Activated T-helper 17 cell treated with anti-CD3 and anti-CD28 coated beads, Interleukin-2, amount 50 U/mL, for 72 hours (primary cell): ENCODE measurements at regions not wholly inside any gene's neighbourhood (a gene's known extent, or its start where the extent isn't known, plus 50 kb on each side); places are given as distances from the start of the nearest gene placed in this dataset.
"Not testable (repeated sequence)": the region's sequence is repeated elsewhere in the genome, so short reads cannot be mapped to it uniquely, and the experiment has no call there.

Source experiments
- ATAC-seq: fragments of 150-1000 bp; cut with Tn5 transposase; replicated peaks from 2 replicates; pipeline ENCODE4 v1.10.0; 2021; ENCODE audit warnings: mild to moderate bottlenecking, moderate library complexity
- H3K27ac Mint-ChIP-seq: one replicate; pipeline ENCODE4 v1.8.0; 2022; ENCODE audit warnings: mixed read lengths
- H3K27me3 Mint-ChIP-seq: one replicate; pipeline ENCODE4 v1.8.0; 2022; ENCODE audit warnings: mixed read lengths
- H3K36me3 Mint-ChIP-seq: one replicate; pipeline ENCODE4 v1.8.0; 2022; ENCODE audit warnings: low read depth, mild to moderate bottlenecking, mixed read lengths
- H3K4me1 Mint-ChIP-seq: one replicate; pipeline ENCODE4 v1.8.0; 2022; ENCODE audit warnings: mixed read lengths
- H3K4me3 Mint-ChIP-seq: one replicate; pipeline ENCODE4 v1.8.0; 2022; ENCODE audit warnings: mild to moderate bottlenecking, mixed read lengths
- H3K9me3 Mint-ChIP-seq: one replicate; pipeline ENCODE4 v1.8.0; 2022; ENCODE audit warnings: mixed read lengths

DNA sequence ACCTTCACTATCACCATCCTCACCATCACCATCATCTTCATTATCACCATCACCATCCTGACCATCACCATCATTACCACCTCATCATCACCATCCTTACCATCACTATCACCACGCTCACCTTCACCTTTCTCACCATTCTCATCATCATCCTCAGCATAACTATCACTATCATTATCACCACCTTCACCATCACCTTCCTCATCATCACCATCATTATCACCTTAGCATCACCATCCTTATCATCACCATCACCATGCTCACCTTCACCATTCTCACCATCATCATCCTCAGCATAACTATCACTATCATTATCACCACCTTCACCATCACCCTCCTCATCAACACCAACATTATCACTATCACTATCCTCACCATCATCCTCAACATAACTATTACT is 397.8 kb upstream of the ZNF337 start:
- not testable (repeated sequence) for H3K27me3 Mint-ChIP-seq, H3K4me3 Mint-ChIP-seq, H3K36me3 Mint-ChIP-seq, H3K27ac Mint-ChIP-seq, H3K4me1 Mint-ChIP-seq, ATAC-seq, H3K9me3 Mint-ChIP-seq

DNA sequence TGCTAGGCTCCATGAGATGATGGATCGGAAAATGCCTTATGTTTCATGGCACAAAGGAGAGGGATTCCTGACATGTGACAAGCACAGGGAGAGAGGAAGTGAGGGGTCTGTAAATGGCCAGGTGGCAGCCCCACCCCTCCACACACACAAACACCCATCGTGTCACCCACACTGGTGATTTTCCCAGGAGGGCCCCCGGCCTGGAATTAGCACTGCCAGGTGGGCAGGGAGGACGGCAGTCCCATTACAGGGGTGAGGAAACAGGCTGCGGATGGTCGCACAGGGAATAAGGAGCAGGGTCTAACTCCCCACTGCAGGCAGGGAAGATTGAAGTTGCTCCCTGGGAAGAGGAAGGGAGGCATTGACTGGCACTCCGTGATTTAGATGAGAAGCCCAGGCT is 395.3 kb upstream of the ZNF337 start:
- H3K4me1 Mint-ChIP-seq, H3K9me3 Mint-ChIP-seq, H3K36me3 Mint-ChIP-seq, ATAC-seq, H3K27ac Mint-ChIP-seq, H3K4me3 Mint-ChIP-seq, H3K27me3 Mint-ChIP-seq: not testable (repeated sequence)

DNA sequence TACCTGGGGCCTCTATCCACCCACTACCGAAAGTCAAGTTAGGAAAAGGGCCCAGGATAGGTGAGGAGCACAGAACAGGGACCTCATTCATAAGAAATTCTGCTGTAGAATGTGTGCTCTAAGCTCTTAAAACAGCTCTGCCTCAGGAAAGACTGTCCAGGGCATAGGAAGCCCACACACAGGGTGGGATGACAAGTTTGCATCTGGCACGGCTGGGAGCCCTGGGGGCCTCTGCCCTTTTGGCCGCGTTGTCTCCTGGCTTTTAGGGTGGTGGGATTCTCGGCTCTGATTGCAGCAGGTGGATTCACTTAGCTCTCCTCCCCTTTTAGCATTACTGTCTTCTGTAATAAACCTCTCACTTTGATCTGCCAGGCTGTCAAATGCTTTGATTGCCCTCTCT is 389.5 kb upstream of the ZNF337 start:
- not testable (repeated sequence) for H3K4me3 Mint-ChIP-seq, ATAC-seq

GRCh38 chr20:26073972-26074371 is 377.3 kb upstream of the ZNF337 start:
- H3K9me3 Mint-ChIP-seq, ATAC-seq, H3K4me1 Mint-ChIP-seq, H3K27me3 Mint-ChIP-seq, H3K27ac Mint-ChIP-seq, H3K4me3 Mint-ChIP-seq, H3K36me3 Mint-ChIP-seq: not testable (repeated sequence)

More for the DNA sequence above, 389.5 kb upstream of the ZNF337 start:
- H3K36me3 Mint-ChIP-seq, H3K4me1 Mint-ChIP-seq, H3K27me3 Mint-ChIP-seq, H3K27ac Mint-ChIP-seq, H3K9me3 Mint-ChIP-seq: not testable (repeated sequence)

DNA sequence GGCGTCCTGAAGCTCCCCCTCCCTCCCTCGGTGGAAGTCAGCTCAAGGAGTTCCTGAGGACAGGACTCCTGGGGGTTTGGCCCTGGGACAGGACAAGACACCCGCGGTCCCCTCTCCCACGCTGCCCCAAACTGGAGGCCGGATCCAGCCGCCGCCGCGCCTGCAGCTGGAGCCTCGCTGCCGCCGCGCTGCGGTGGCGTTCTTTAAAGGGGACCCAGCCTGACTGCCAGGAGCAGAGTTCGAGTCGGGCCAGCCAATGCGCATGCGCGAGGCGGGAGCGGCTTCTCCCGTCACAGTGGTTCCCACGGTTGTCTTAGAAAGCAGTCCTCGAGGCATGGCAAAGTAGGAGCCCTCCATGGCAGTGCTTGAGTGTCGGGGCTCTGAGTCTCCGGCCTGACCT is 362.7 kb upstream of the ZNF337 start:
- not testable (repeated sequence) for H3K9me3 Mint-ChIP-seq, H3K27ac Mint-ChIP-seq, H3K27me3 Mint-ChIP-seq, H3K4me3 Mint-ChIP-seq, H3K4me1 Mint-ChIP-seq, H3K36me3 Mint-ChIP-seq, ATAC-seq

DNA sequence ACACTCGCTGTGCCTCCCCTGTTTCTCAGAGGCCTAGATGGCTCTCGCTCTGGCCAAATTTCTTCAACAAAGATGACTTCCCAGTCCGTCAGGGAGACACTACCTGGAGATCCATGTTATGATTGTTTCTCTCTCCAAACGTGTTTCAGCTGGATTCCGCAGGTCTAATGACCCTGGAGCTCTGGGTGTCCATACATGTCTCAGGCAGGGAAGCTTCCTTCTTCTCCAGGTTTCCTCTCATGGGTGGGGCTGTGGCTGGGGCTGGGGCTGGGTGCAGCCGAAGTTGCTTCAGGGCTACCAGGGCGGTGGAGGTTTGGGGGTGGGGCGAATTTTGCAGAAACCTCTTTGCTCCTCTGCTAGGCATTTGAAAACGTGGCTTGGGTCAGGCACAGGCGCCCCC is 361.8 kb upstream of the ZNF337 start:
- H3K27ac Mint-ChIP-seq, H3K9me3 Mint-ChIP-seq, H3K4me1 Mint-ChIP-seq, H3K36me3 Mint-ChIP-seq, H3K4me3 Mint-ChIP-seq, H3K27me3 Mint-ChIP-seq, ATAC-seq: not testable (repeated sequence)

DNA sequence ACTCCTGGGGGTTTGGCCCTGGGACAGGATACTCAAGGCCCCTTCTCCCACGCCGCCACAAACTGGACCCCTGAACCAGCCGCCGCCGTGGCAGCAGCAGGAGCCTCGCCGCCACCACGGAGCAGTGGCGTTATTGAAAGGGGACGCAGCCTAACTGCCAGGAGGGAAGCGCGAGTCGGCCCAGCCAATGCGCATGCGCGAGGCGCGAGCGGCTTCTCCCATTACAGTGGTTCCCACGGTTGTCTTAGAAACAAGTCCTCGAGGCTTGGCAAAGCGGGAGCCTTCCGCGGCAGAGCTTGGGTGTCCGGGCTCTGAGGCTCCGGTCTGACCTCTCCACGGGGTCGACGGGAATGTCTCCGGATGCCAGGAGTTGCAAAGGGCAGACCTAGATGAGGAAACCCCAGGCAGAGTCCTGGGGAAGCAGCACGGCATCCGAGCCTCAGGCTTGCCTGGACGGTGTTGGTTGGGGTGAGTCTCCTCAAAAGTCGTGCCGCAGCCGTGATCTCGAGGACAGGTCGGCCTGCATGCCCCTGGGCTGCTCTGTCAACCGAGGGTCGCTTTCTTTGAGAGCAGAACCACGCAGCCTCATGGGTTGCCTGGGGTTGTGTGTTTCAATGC is 360.6 kb upstream of the ZNF337 start:
- not testable (repeated sequence) for H3K4me1 Mint-ChIP-seq, H3K27me3 Mint-ChIP-seq, ATAC-seq, H3K27ac Mint-ChIP-seq, H3K36me3 Mint-ChIP-seq, H3K9me3 Mint-ChIP-seq, H3K4me3 Mint-ChIP-seq

DNA sequence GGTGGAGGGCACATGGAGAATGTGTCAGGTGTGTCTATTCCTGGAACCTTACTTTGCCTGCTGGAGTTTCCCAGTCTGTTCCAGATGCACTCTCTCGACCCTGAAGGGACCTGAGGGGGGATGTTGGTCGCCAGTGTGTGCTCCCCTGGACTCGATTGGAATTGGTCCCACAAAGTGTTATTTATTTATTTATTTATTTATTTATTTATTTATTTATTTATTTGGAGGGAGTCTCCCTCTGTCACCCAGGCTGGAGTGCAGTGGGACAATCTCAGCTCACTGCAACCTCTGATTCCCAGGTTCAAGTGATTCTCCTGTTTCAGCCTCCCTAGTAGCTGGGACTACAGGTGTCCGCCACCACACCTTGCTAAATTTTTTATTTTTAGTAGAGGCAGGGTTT is 329.1 kb upstream of the ZNF337 start:
- not testable (repeated sequence) for H3K36me3 Mint-ChIP-seq, H3K27me3 Mint-ChIP-seq, H3K9me3 Mint-ChIP-seq, H3K4me1 Mint-ChIP-seq, H3K27ac Mint-ChIP-seq, ATAC-seq, H3K4me3 Mint-ChIP-seq

- H3K4me1 Mint-ChIP-seq, H3K27me3 Mint-ChIP-seq, H3K9me3 Mint-ChIP-seq, H3K27ac Mint-ChIP-seq, ATAC-seq, H3K36me3 Mint-ChIP-seq: not testable (repeated sequence)
- peak overlapping the region; percentile 99 for H3K4me3 Mint-ChIP-seq
These were observed 314.3 kb upstream of the ZNF337 start for GRCh38 chr20:26010942-26011276.

DNA sequence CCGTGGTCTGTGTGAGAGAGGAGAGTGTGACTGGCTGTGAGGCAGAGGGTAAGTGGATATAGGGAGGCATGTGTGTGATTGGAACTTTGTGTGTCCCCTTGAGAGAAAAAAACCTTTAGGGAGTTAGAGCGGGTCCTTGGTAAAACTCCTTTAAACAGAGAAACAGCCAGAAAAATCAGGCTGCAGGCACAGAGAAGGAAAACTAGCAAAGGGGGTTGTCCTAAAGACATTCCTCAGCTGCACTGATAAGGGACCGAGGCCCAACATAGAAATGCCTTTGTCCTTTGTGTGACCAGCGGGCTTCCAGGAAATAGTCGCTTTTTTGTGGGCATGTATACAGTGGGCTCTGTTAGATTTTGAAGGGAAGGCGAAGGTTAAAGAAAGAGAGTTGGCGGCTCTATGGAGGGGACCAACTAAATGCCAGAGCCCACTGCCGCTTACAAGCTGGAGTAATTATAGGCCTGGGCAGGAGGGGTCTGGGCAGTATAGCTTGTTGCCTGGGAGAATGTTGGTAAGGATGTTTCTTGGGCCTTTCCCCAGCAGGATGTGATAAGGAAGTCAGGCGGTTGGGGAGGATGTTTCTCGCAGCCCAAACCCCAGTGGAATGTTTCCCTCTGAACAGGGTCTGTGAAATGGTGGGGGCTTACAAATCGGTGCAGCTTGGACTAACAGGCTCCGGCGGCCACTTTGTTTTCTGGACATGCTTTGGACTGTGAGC is 313.7 kb upstream of the ZNF337 start:
- H3K27me3 Mint-ChIP-seq, H3K9me3 Mint-ChIP-seq, H3K36me3 Mint-ChIP-seq, H3K4me1 Mint-ChIP-seq, ATAC-seq: not testable (repeated sequence)
- Mint-ChIP-seq H3K4me3 (peak overlapping the region; percentile 99), H3K27ac (peak overlapping the region; percentile 94)

GRCh38 chr20:26009402-26010223 is 313.0 kb upstream of the ZNF337 start:
- Mint-ChIP-seq H3K4me3 (peak overlapping the region; percentile 99), H3K27ac (peak overlapping the region; percentile 94)
- H3K9me3 Mint-ChIP-seq, H3K36me3 Mint-ChIP-seq, H3K4me1 Mint-ChIP-seq, H3K27me3 Mint-ChIP-seq, ATAC-seq: not testable (repeated sequence)

- not testable (repeated sequence) for H3K27me3 Mint-ChIP-seq, H3K9me3 Mint-ChIP-seq, H3K4me3 Mint-ChIP-seq, ATAC-seq, H3K36me3 Mint-ChIP-seq, H3K27ac Mint-ChIP-seq, H3K4me1 Mint-ChIP-seq
These were observed 311.4 kb upstream of the ZNF337 start for GRCh38 chr20:26008026-26008425.

DNA sequence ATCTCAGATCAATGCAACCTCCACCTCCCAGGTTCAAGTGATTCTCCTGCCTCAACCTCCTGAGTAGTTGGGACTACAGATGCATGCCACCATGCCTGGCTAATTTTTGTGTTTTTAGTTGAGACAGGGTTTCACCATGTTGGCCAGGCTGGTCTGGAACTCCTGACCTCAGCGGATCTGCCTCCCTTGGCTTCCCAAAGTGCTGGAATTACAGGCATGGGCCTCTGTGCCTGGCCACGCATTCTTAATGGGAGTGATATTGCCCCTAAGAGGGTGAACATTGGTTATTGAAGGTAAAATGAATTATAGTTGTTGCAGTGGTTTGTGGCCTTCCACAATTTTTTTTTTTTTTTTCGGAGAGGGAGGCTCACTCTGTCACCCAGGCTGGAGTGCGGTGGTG is 309.5 kb upstream of the ZNF337 start:
- H3K36me3 Mint-ChIP-seq, ATAC-seq, H3K27me3 Mint-ChIP-seq, H3K4me1 Mint-ChIP-seq, H3K4me3 Mint-ChIP-seq, H3K9me3 Mint-ChIP-seq, H3K27ac Mint-ChIP-seq: not testable (repeated sequence)

- H3K4me1 Mint-ChIP-seq, H3K4me3 Mint-ChIP-seq, H3K36me3 Mint-ChIP-seq, H3K9me3 Mint-ChIP-seq, H3K27ac Mint-ChIP-seq, ATAC-seq, H3K27me3 Mint-ChIP-seq: not testable (repeated sequence)
These were observed 307.3 kb upstream of the ZNF337 start for GRCh38 chr20:26003959-26004358.

DNA sequence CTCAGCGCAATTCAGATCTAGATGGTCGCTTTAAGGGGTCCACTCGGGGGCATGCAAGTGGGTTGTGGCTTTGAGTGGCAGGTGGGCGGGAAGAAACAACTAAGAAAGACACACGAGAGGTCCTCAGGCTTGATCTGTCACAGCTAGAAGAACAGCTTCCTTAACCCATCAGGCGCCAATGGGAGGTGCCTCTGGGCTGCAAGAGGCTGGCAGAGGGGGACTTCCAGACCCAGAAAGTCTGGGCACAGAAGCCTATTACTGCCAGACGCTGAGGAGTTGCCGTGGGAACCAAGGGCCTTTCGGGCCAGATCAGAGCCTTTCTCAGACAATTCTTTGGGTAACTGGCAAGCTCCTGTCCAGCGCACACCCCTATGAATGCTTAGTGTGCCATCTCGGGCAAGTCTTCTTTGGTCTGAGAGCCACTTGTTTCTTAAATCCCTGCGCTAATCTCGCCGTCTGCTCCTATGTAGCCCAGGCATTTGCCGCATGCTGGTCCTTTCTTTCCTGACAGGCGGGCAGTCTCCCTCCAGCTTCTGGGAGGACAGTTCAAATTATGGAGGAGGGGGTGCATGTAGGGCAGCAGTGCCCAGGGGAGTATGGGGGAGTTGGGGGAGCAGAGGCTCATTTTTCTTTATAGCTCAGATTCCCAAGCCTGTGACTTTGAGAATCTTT is 300.9 kb upstream of the ZNF337 start:
- not testable (repeated sequence) for H3K4me1 Mint-ChIP-seq, H3K36me3 Mint-ChIP-seq, H3K27me3 Mint-ChIP-seq, H3K9me3 Mint-ChIP-seq, ATAC-seq, H3K27ac Mint-ChIP-seq, H3K4me3 Mint-ChIP-seq
